GM12865 (cell line): ENCODE measurements at regions not wholly inside any gene's neighbourhood (a gene's known extent, or its start where the extent isn't known, plus 50 kb on each side); places are given as distances from the start of the nearest gene placed in this dataset.
"Not testable (repeated sequence)": the region's sequence is repeated elsewhere in the genome, so short reads cannot be mapped to it uniquely, and the experiment has no call there.

Experiments used
- DNase-seq: peaks from one replicate; pipeline ENCODE4 v3.0.0; 2010; ENCODE audit warnings: low read depth
- H3K4me3 ChIP-seq: 2 replicates; pipeline ENCODE4 v1.5.1; 2011; ENCODE audit warnings: mild to moderate bottlenecking, low read depth, low read length, control low read depth
- TF ChIP-seq, protein P1 (sequence below): IDR thresholded peaks from 2 replicates; pipeline ENCODE4 v1.5.1; 2011; ENCODE audit warnings: low read length, control low read depth, low read depth, inconsistent platforms; ENCODE audit not compliant: insufficient read depth; ENCODE audit errors: missing control alignments

DNA sequence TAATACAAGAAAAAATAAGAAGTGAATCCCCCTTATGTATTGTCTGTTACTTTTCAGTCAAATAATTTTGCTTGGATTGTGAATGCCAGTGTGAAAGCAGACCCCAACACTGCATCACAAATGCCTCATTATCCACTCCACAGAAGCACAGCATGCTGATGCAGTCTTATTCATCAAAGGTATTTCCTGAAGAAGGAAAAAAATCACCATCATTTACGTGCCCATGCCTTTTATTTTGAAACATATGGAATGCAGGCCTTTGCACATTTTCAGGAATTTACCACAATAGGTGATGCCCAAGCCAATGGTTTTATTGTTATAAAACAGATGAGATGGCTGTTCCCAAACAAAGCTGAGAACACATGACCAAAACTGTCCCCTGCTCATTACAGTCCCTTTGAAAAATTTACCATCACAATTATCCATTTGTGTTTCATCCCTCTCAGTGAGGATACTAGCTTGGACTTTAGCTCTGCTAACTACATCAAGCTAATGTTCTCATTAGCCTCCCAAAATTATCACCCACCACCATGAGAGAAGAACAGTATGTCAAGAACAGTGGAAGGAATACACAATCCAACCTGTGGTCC, 180.6 kb upstream of the HTR1E start:
- TF ChIP-seq, protein P1, sequence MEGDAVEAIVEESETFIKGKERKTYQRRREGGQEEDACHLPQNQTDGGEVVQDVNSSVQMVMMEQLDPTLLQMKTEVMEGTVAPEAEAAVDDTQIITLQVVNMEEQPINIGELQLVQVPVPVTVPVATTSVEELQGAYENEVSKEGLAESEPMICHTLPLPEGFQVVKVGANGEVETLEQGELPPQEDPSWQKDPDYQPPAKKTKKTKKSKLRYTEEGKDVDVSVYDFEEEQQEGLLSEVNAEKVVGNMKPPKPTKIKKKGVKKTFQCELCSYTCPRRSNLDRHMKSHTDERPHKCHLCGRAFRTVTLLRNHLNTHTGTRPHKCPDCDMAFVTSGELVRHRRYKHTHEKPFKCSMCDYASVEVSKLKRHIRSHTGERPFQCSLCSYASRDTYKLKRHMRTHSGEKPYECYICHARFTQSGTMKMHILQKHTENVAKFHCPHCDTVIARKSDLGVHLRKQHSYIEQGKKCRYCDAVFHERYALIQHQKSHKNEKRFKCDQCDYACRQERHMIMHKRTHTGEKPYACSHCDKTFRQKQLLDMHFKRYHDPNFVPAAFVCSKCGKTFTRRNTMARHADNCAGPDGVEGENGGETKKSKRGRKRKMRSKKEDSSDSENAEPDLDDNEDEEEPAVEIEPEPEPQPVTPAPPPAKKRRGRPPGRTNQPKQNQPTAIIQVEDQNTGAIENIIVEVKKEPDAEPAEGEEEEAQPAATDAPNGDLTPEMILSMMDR = no peak
- no peak overlapping the region for H3K4me3 ChIP-seq
- DNase-seq = no peak

- TF ChIP-seq, protein P1 = no peak
- no peak overlapping the region for H3K4me3 ChIP-seq
- no peak for DNase-seq
These were observed 193.3 kb upstream of the HTR1E start for GRCh38 chr6:86744048-86744447.

DNA sequence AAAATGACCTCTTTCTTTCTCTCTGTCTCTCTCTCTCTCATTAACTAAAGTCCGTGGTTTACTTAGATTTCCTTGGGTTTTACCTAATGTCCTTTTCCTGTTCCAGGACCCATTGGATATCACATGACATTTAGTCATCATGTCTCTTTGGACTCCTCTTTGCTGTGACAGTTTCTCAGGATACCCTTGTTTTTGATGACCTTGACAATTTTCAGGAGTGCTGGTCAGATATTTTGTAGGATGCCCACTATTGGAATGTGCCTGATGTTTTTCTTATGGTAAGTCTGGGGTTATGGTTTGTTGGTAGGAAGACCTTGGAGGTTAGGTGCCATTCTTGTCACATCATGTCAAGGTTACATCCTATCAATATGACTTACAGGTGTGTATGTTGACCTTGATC, 199.2 kb upstream of the HTR1E start:
- no peak overlapping the region for H3K4me3 ChIP-seq
- TF ChIP-seq, protein P1 = no peak
- no peak for DNase-seq

DNA sequence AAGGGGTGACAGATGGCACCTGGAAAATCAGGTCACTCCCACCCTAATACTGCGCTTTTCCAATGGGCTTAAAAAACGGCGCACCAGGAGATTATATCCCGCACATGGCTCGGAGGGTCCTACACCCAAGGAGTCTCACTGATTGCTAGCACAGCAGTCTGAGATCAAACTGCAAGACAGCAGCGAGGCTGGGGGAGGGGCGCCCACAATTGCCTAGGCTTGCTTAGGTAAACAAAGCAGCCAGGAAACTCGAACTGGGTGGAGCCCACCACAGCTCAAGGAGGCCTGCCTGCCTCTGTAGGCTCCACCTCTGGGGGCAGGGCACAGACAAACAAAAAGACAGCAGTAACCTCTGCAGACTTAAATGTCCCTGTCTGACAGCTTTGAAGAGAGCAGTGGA, 205.7 kb upstream of the HTR1E start:
- H3K4me3 ChIP-seq, DNase-seq: not testable (repeated sequence)

DNA sequence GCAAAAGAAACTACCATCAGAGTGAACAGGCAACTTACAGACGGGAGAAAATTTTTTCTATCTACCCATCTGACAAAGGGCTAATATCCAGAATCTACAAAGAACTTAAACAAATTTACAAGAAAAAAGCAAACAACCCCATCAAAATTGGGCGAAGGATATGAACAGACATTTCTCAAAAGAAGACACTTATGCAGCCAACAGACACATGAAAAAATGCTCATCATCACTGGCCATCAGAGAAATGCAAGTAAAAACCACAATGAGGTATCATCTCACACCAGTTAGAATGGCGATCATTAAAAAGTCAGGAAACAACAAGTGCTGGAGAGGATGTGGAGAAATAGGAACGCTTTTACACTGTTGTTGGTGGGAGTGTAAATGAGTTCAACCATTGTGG, 206.6 kb upstream of the HTR1E start:
- DNase-seq, H3K4me3 ChIP-seq: not testable (repeated sequence)

GRCh38 chr6:86730216-86730615, 207.1 kb upstream of the HTR1E start:
- DNase-seq = no peak
- TF ChIP-seq, protein P1 = no peak
- no peak overlapping the region for H3K4me3 ChIP-seq

GRCh38 chr6:86728976-86729375, 208.4 kb upstream of the HTR1E start:
- TF ChIP-seq, protein P1 = no peak
- DNase-seq = no peak
- H3K4me3 ChIP-seq = no peak overlapping the region

GRCh38 chr6:86724695-86725094, 212.6 kb upstream of the HTR1E start:
- TF ChIP-seq, protein P1 = no peak
- no peak for DNase-seq
- no peak overlapping the region for H3K4me3 ChIP-seq
